HG02870 (cell line): ENCODE measurements at regions not wholly inside any gene's neighbourhood (a gene's known extent, or its start where the extent isn't known, plus 50 kb on each side); places are given as distances from the start of the nearest gene placed in this dataset.
"Not testable (repeated sequence)": the region's sequence is repeated elsewhere in the genome, so short reads cannot be mapped to it uniquely, and the experiment has no call there.

ENCODE experiments used
- ATAC-seq: cut with Tn5 transposase; IDR thresholded peaks from one replicate; pipeline ENCODE4 v1.9.1; 2021; ENCODE audit warnings: mild to moderate bottlenecking, moderate library complexity; ENCODE audit not compliant: unreplicated experiment

- no peak for ATAC-seq
These were observed 249.8 kb upstream of the ATP5MC3 start for GRCh38 chr2:175431101-175431946.

- ATAC-seq = no peak
These were observed 248.7 kb upstream of the ATP5MC3 start for GRCh38 chr2:175430236-175430635.

- no peak for ATAC-seq
These were observed 236.8 kb upstream of the ATP5MC3 start for GRCh38 chr2:175418224-175418835.

GRCh38 chr2:175414882-175415487, 233.5 kb upstream of the ATP5MC3 start:
- no peak for ATAC-seq

GRCh38 chr2:175414191-175414881, 232.8 kb upstream of the ATP5MC3 start:
- no peak for ATAC-seq

GRCh38 chr2:175410941-175411340, 229.4 kb upstream of the ATP5MC3 start:
- ATAC-seq = not testable (repeated sequence)

- no peak for ATAC-seq
These were observed 223.3 kb upstream of the ATP5MC3 start for GRCh38 chr2:175404839-175405238.

GRCh38 chr2:175403599-175404221, 222.2 kb upstream of the ATP5MC3 start:
- no peak for ATAC-seq

- ATAC-seq = no peak
These were observed 221.1 kb upstream of the ATP5MC3 start for GRCh38 chr2:175402571-175402970.

GRCh38 chr2:175401956-175402469, 220.5 kb upstream of the ATP5MC3 start:
- ATAC-seq = no peak

- ATAC-seq = no peak
These were observed 219.5 kb upstream of the ATP5MC3 start for GRCh38 chr2:175400975-175401374.

- no peak for ATAC-seq
These were observed 217.8 kb upstream of the ATP5MC3 start for GRCh38 chr2:175399326-175399725.

GRCh38 chr2:175398848-175399247, 217.3 kb upstream of the ATP5MC3 start:
- no peak for ATAC-seq

GRCh38 chr2:175396696-175397095, 215.2 kb upstream of the ATP5MC3 start:
- no peak for ATAC-seq

- no peak for ATAC-seq
These were observed 212.3 kb upstream of the ATP5MC3 start for GRCh38 chr2:175393851-175394250.

- no peak for ATAC-seq
These were observed 201.8 kb upstream of the ATP5MC3 start for GRCh38 chr2:175383286-175383685.

GRCh38 chr2:175373729-175374128, 192.2 kb upstream of the ATP5MC3 start:
- no peak for ATAC-seq

- no peak for ATAC-seq
These were observed 191.5 kb upstream of the ATP5MC3 start for GRCh38 chr2:175372704-175373701.

- ATAC-seq = no peak
These were observed 189.9 kb upstream of the ATP5MC3 start for GRCh38 chr2:175371378-175371777.
